ENCODE measurements at regions not wholly inside any gene's neighbourhood (a gene's known extent, or its start where the extent isn't known, plus 50 kb on each side); places are given as distances from the start of the nearest gene placed in this dataset.
"Not testable (repeated sequence)": the region's sequence is repeated elsewhere in the genome, so short reads cannot be mapped to it uniquely, and the experiment has no call there.

GRCh38 chr16:6803176-6803575, 529.5 kb upstream of the RBFOX1 start:
- no peaks in the 10 kb centered on the region for H3K36me3 Mint-ChIP-seq (ENCODE audit: low read depth)
- H3K4me3 Mint-ChIP-seq = no peak overlapping the region
- H3K4me1 Mint-ChIP-seq = no peaks in the 10 kb centered on the region
- no peaks in the 10 kb centered on the region for H3K27me3 Mint-ChIP-seq
- H3K9me3 Mint-ChIP-seq = peaks cover 30% of the 10 kb centered on the region
- ChIA-PET CTCF (no interaction called here), POLR2A (no interaction called here)
- no peak overlapping the region for H3K27ac Mint-ChIP-seq
- DNase-seq = no peak

GRCh38 chr16:6797223-6797622, 535.4 kb upstream of the RBFOX1 start:
- ChIA-PET POLR2A (no interaction called here), CTCF (no interaction called here)
- DNase-seq = no peak
- Mint-ChIP-seq H3K27me3 (no peaks in the 10 kb centered on the region), H3K4me3 (no peak overlapping the region), H3K36me3 (ENCODE audit: low read depth) (no peaks in the 10 kb centered on the region), H3K4me1 (no peaks in the 10 kb centered on the region), H3K27ac (no peak overlapping the region), H3K9me3 (peaks cover 25% of the 10 kb centered on the region)

GRCh38 chr16:6777624-6778023, 555.0 kb upstream of the RBFOX1 start:
- ChIA-PET POLR2A (no interaction called here), CTCF (no interaction called here)
- Mint-ChIP-seq H3K4me3 (no peak overlapping the region), H3K9me3 (peaks cover 6% of the 10 kb centered on the region), H3K4me1 (no peaks in the 10 kb centered on the region), H3K36me3 (ENCODE audit: low read depth) (no peaks in the 10 kb centered on the region), H3K27ac (no peak overlapping the region), H3K27me3 (no peaks in the 10 kb centered on the region)
- no peak for DNase-seq

GRCh38 chr16:6775712-6776111, 556.9 kb upstream of the RBFOX1 start:
- H3K27ac Mint-ChIP-seq = no peak overlapping the region
- no peak overlapping the region for H3K4me3 Mint-ChIP-seq
- no peaks in the 10 kb centered on the region for H3K27me3 Mint-ChIP-seq
- peaks cover 3% of the 10 kb centered on the region for H3K9me3 Mint-ChIP-seq
- no peak for DNase-seq
- no peaks in the 10 kb centered on the region for H3K36me3 Mint-ChIP-seq (ENCODE audit: low read depth)
- H3K4me1 Mint-ChIP-seq = no peaks in the 10 kb centered on the region
- CTCF ChIA-PET = no interaction called here
- POLR2A ChIA-PET = no interaction called here

- DNase-seq = no peak
- POLR2A ChIA-PET = no interaction called here
- no peaks in the 10 kb centered on the region for H3K36me3 Mint-ChIP-seq (ENCODE audit: low read depth)
- H3K27ac Mint-ChIP-seq = no peak overlapping the region
- H3K27me3 Mint-ChIP-seq = no peaks in the 10 kb centered on the region
- H3K4me3 Mint-ChIP-seq = no peak overlapping the region
- H3K9me3 Mint-ChIP-seq = peaks cover 7% of the 10 kb centered on the region
- CTCF ChIA-PET = no interaction called here
- H3K4me1 Mint-ChIP-seq = no peaks in the 10 kb centered on the region
These were observed 560.7 kb upstream of the RBFOX1 start for GRCh38 chr16:6771956-6772355.

GRCh38 chr16:6753553-6753952, 579.1 kb upstream of the RBFOX1 start:
- no peak overlapping the region for H3K27ac Mint-ChIP-seq
- H3K27me3 Mint-ChIP-seq = no peaks in the 10 kb centered on the region
- H3K9me3 Mint-ChIP-seq = peaks cover 8% of the 10 kb centered on the region
- ChIA-PET POLR2A (no interaction called here), CTCF (no interaction called here)
- H3K36me3 Mint-ChIP-seq (ENCODE audit: low read depth) = no peaks in the 10 kb centered on the region
- H3K4me1 Mint-ChIP-seq = no peaks in the 10 kb centered on the region
- no peak for DNase-seq
- no peak overlapping the region for H3K4me3 Mint-ChIP-seq

GRCh38 chr16:6751191-6751590, 581.5 kb upstream of the RBFOX1 start:
- Mint-ChIP-seq H3K27ac (no peak overlapping the region), H3K36me3 (ENCODE audit: low read depth) (no peaks in the 10 kb centered on the region), H3K4me1 (no peaks in the 10 kb centered on the region), H3K4me3 (no peak overlapping the region), H3K27me3 (no peaks in the 10 kb centered on the region), H3K9me3 (peaks cover 13% of the 10 kb centered on the region)
- no peak for DNase-seq
- ChIA-PET CTCF (no interaction called here), POLR2A (no interaction called here)

- CTCF ChIA-PET = no interaction called here
These were observed 582.9 kb upstream of the RBFOX1 start for GRCh38 chr16:6749698-6750097.

GRCh38 chr16:6736302-6736701, 596.3 kb upstream of the RBFOX1 start:
- H3K4me3 Mint-ChIP-seq; CTCF ChIA-PET; H3K27me3 Mint-ChIP-seq; H3K4me1 Mint-ChIP-seq; H3K36me3 Mint-ChIP-seq (ENCODE audit: low read depth); DNase-seq; POLR2A ChIA-PET; H3K27ac Mint-ChIP-seq: not testable (repeated sequence)
- peaks cover 19% of the 10 kb centered on the region for H3K9me3 Mint-ChIP-seq

More at GRCh38 chr16:6749698-6750097, 582.9 kb upstream of the RBFOX1 start:
- Mint-ChIP-seq H3K4me3 (no peak overlapping the region), H3K27me3 (no peaks in the 10 kb centered on the region), H3K27ac (no peak overlapping the region), H3K4me1 (no peaks in the 10 kb centered on the region), H3K9me3 (peaks cover 11% of the 10 kb centered on the region), H3K36me3 (ENCODE audit: low read depth) (no peaks in the 10 kb centered on the region)
- POLR2A ChIA-PET = no interaction called here
- no peak for DNase-seq

GRCh38 chr16:6735631-6736030, 597.0 kb upstream of the RBFOX1 start:
- DNase-seq = no peak
- Mint-ChIP-seq H3K4me3 (no peak overlapping the region), H3K36me3 (ENCODE audit: low read depth) (no peaks in the 10 kb centered on the region), H3K4me1 (no peaks in the 10 kb centered on the region), H3K9me3 (peaks cover 16% of the 10 kb centered on the region), H3K27ac (no peak overlapping the region), H3K27me3 (no peaks in the 10 kb centered on the region)
- ChIA-PET POLR2A (no interaction called here), CTCF (no interaction called here)

- CTCF ChIA-PET = no interaction called here
- H3K36me3 Mint-ChIP-seq (ENCODE audit: low read depth) = no peaks in the 10 kb centered on the region
These were observed 600.5 kb upstream of the RBFOX1 start for GRCh38 chr16:6732166-6732565.

GRCh38 chr16:6728381-6728780, 604.3 kb upstream of the RBFOX1 start:
- CTCF ChIA-PET = no interaction called here
- H3K9me3 Mint-ChIP-seq = peaks cover 6% of the 10 kb centered on the region
- DNase-seq = no peak
- no peaks in the 10 kb centered on the region for H3K4me1 Mint-ChIP-seq
- POLR2A ChIA-PET = no interaction called here
- H3K36me3 Mint-ChIP-seq (ENCODE audit: low read depth) = no peaks in the 10 kb centered on the region
- no peak overlapping the region for H3K4me3 Mint-ChIP-seq
- H3K27me3 Mint-ChIP-seq = no peaks in the 10 kb centered on the region
- no peak overlapping the region for H3K27ac Mint-ChIP-seq

More at GRCh38 chr16:6732166-6732565, 600.5 kb upstream of the RBFOX1 start:
- H3K27me3 Mint-ChIP-seq = no peaks in the 10 kb centered on the region
- DNase-seq = no peak
- no peak overlapping the region for H3K4me3 Mint-ChIP-seq
- H3K9me3 Mint-ChIP-seq = peaks cover 7% of the 10 kb centered on the region
- POLR2A ChIA-PET = no interaction called here
- no peak overlapping the region for H3K27ac Mint-ChIP-seq
- H3K4me1 Mint-ChIP-seq = no peaks in the 10 kb centered on the region

GRCh38 chr16:6726621-6727020, 606.0 kb upstream of the RBFOX1 start:
- H3K4me3 Mint-ChIP-seq = no peak overlapping the region
- CTCF ChIA-PET = no interaction called here
- POLR2A ChIA-PET = no interaction called here
- peaks cover 17% of the 10 kb centered on the region for H3K9me3 Mint-ChIP-seq
- no peaks in the 10 kb centered on the region for H3K27me3 Mint-ChIP-seq
- H3K27ac Mint-ChIP-seq = no peak overlapping the region
- DNase-seq = no peak
- H3K36me3 Mint-ChIP-seq (ENCODE audit: low read depth) = no peaks in the 10 kb centered on the region
- H3K4me1 Mint-ChIP-seq = no peaks in the 10 kb centered on the region

- no peak overlapping the region for H3K27ac Mint-ChIP-seq
- POLR2A ChIA-PET = no interaction called here
- no peaks in the 10 kb centered on the region for H3K36me3 Mint-ChIP-seq (ENCODE audit: low read depth)
- peaks cover 17% of the 10 kb centered on the region for H3K9me3 Mint-ChIP-seq
- H3K4me3 Mint-ChIP-seq = no peak overlapping the region
- CTCF ChIA-PET = no interaction called here
- H3K27me3 Mint-ChIP-seq = no peaks in the 10 kb centered on the region
- H3K4me1 Mint-ChIP-seq = no peaks in the 10 kb centered on the region
- DNase-seq = no peak
These were observed 606.9 kb upstream of the RBFOX1 start for GRCh38 chr16:6725634-6726331.

- POLR2A ChIA-PET; CTCF ChIA-PET; H3K36me3 Mint-ChIP-seq (ENCODE audit: low read depth); H3K4me1 Mint-ChIP-seq; H3K27me3 Mint-ChIP-seq; H3K4me3 Mint-ChIP-seq; H3K27ac Mint-ChIP-seq; DNase-seq: not testable (repeated sequence)
- peaks cover 20% of the 10 kb centered on the region for H3K9me3 Mint-ChIP-seq
These were observed 607.4 kb upstream of the RBFOX1 start for GRCh38 chr16:6725206-6725605.
